ENCODE measurements at regions not wholly inside any gene's neighbourhood (a gene's known extent, or its start where the extent isn't known, plus 50 kb on each side); places are given as distances from the start of the nearest gene placed in this dataset.

GRCh38 chr18:75625966-75626365 lies 198.5 kb upstream of the SMIM21 start:
- H3K4me1 ChIP-seq: no peaks in the 10 kb centered on the region
- intact Hi-C loops (cut with DNase I): no loop called here

DNA sequence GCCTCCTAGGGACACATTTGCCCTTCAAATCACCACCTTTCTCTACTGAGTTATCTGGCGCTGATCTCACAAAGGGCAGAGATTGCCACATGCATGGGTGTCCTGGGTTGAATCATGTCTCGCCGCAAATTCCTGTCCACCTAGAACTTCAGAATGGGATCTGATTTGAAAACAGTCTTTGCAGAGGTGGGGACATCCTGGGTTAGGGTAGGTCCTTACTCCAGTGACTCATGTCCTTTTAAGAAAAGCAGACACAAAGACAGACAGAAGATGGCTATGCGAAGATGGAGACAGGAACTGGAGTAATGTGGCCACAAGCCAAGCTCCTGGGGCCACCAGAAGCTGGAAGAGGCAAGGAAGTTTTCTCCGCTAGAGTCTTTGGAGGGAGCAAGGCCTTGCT lies 197.4 kb upstream of the SMIM21 start:
- no peaks in the 10 kb centered on the region for H3K4me1 ChIP-seq
- no peak overlapping the region for H3K27ac ChIP-seq
- intact Hi-C loops (cut with DNase I): no loop called here
- no peak for DNase-seq (ENCODE audit: extremely low spot score in 2 of 2)
- H3K9me3 ChIP-seq: no peaks in the 10 kb centered on the region
- H3K36me3 ChIP-seq: no peaks in the 10 kb centered on the region
- TF ChIP-seq POLR2AphosphoS5 (IDR thresholded peaks at IDR 0.05; ENCODE audit: insufficient read depth in 1 of 2, low read depth in 1 of 2): no peak
- no peak for TF ChIP-seq POLR2A (IDR thresholded peaks at IDR 0.05)
- TF ChIP-seq, protein P1, sequence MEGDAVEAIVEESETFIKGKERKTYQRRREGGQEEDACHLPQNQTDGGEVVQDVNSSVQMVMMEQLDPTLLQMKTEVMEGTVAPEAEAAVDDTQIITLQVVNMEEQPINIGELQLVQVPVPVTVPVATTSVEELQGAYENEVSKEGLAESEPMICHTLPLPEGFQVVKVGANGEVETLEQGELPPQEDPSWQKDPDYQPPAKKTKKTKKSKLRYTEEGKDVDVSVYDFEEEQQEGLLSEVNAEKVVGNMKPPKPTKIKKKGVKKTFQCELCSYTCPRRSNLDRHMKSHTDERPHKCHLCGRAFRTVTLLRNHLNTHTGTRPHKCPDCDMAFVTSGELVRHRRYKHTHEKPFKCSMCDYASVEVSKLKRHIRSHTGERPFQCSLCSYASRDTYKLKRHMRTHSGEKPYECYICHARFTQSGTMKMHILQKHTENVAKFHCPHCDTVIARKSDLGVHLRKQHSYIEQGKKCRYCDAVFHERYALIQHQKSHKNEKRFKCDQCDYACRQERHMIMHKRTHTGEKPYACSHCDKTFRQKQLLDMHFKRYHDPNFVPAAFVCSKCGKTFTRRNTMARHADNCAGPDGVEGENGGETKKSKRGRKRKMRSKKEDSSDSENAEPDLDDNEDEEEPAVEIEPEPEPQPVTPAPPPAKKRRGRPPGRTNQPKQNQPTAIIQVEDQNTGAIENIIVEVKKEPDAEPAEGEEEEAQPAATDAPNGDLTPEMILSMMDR (IDR thresholded peaks at IDR 0.05): no peak
- H3K27me3 ChIP-seq: no peaks in the 10 kb centered on the region
- no peak overlapping the region for H3K4me3 ChIP-seq

More at GRCh38 chr18:75625966-75626365, 198.5 kb upstream of the SMIM21 start:
- H3K27ac ChIP-seq: no peak overlapping the region
- H3K27me3 ChIP-seq: no peaks in the 10 kb centered on the region
- no peaks in the 10 kb centered on the region for H3K36me3 ChIP-seq
- no peak overlapping the region for H3K4me3 ChIP-seq
- H3K9me3 ChIP-seq: no peaks in the 10 kb centered on the region
- TF ChIP-seq POLR2AphosphoS5 (IDR thresholded peaks at IDR 0.05; ENCODE audit: insufficient read depth in 1 of 2, low read depth in 1 of 2) (no peak), POLR2A (IDR thresholded peaks at IDR 0.05) (no peak)
- TF ChIP-seq, protein P1 (IDR thresholded peaks at IDR 0.05): no peak
- no peak for DNase-seq (ENCODE audit: extremely low spot score in 2 of 2)

GRCh38 chr18:75621818-75622217 lies 194.3 kb upstream of the SMIM21 start:
- H3K27ac ChIP-seq: no peak overlapping the region
- TF ChIP-seq, protein P1 (IDR thresholded peaks at IDR 0.05): no peak
- no peak for TF ChIP-seq POLR2A (IDR thresholded peaks at IDR 0.05)
- TF ChIP-seq POLR2AphosphoS5 (IDR thresholded peaks at IDR 0.05; ENCODE audit: insufficient read depth in 1 of 2, low read depth in 1 of 2): no peak
- intact Hi-C loops (cut with DNase I): no loop called here

GRCh38 chr18:75618146-75618545 lies 190.6 kb upstream of the SMIM21 start:
- no peak for TF ChIP-seq POLR2A (IDR thresholded peaks at IDR 0.05)
- TF ChIP-seq POLR2AphosphoS5 (IDR thresholded peaks at IDR 0.05; ENCODE audit: insufficient read depth in 1 of 2, low read depth in 1 of 2): no peak
- TF ChIP-seq, protein P1 (IDR thresholded peaks at IDR 0.05): no peak
- no peaks in the 10 kb centered on the region for H3K4me1 ChIP-seq
- no peak for DNase-seq (ENCODE audit: extremely low spot score in 2 of 2)
- no peaks in the 10 kb centered on the region for H3K27me3 ChIP-seq
- no peaks in the 10 kb centered on the region for H3K36me3 ChIP-seq
- no peaks in the 10 kb centered on the region for H3K9me3 ChIP-seq
- intact Hi-C loops (cut with DNase I): no loop called here
- H3K4me3 ChIP-seq: no peak overlapping the region
- H3K27ac ChIP-seq: no peak overlapping the region

More at GRCh38 chr18:75621818-75622217, 194.3 kb upstream of the SMIM21 start:
- no peaks in the 10 kb centered on the region for H3K9me3 ChIP-seq
- H3K4me3 ChIP-seq: no peak overlapping the region
- H3K36me3 ChIP-seq: no peaks in the 10 kb centered on the region
- H3K27me3 ChIP-seq: no peaks in the 10 kb centered on the region
- H3K4me1 ChIP-seq: no peaks in the 10 kb centered on the region
- DNase-seq (ENCODE audit: extremely low spot score in 2 of 2): no peak

DNA sequence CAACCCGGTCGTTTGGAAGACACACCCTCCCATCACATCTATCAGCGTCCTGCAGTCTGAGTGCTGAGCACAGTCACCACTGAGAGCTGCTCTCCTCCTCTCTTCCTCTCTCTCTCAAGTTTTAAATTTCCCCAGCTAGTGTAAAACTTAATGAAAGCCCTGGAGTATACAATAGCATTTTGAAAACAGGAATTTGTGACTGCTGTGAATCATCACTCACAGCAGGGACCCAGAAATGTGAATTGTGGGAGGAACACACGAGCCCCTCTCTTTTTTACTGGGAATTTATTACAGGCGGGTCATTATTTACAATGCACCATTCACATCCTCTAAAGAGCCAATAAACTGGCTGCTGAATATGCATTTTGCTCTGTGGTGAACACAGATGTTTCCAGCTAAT lies 185.0 kb upstream of the SMIM21 start:
- intact Hi-C loops (cut with DNase I): no loop called here
- Histone ChIP-seq H3K4me1 (no peaks in the 10 kb centered on the region), H3K27me3 (no peaks in the 10 kb centered on the region), H3K4me3 (no peak overlapping the region), H3K36me3 (no peaks in the 10 kb centered on the region), H3K27ac (no peak overlapping the region), H3K9me3 (no peaks in the 10 kb centered on the region)
- no peak for DNase-seq (ENCODE audit: extremely low spot score in 2 of 2)
- TF ChIP-seq, protein P1 (IDR thresholded peaks at IDR 0.05): no peak
- TF ChIP-seq POLR2A (IDR thresholded peaks at IDR 0.05): no peak
- TF ChIP-seq POLR2AphosphoS5 (IDR thresholded peaks at IDR 0.05; ENCODE audit: insufficient read depth in 1 of 2, low read depth in 1 of 2): no peak
